ENCODE measurements at regions not wholly inside any gene's neighbourhood (a gene's known extent, or its start where the extent isn't known, plus 50 kb on each side); places are given as distances from the start of the nearest gene placed in this dataset.

GRCh38 chr3:70543493-70543892, 231.1 kb upstream of the MDFIC2 start:
- no peak for TF ChIP-seq CTCF (IDR thresholded peaks at IDR 0.05; ENCODE audit: unreplicated experiment)
- Mint-ChIP-seq H3K9me3 (ENCODE audit: low read depth) (peaks cover 4% of the 10 kb centered on the region), H3K27me3 (no peaks in the 10 kb centered on the region), H3K36me3 (ENCODE audit: insufficient read depth) (no peaks in the 10 kb centered on the region), H3K4me1 (ENCODE audit: low read depth) (no peaks in the 10 kb centered on the region), H3K27ac (no peak overlapping the region), H3K4me3 (ENCODE audit: low read depth) (no peak overlapping the region)
- DNase-seq (ENCODE audit: low spot score, unreplicated experiment), result no peak

GRCh38 chr3:70539908-70540307, 227.5 kb upstream of the MDFIC2 start:
- H3K27ac Mint-ChIP-seq, result no peak overlapping the region
- TF ChIP-seq CTCF (IDR thresholded peaks at IDR 0.05; ENCODE audit: unreplicated experiment), result peak; percentile 19
- no peak for DNase-seq (ENCODE audit: low spot score, unreplicated experiment)
- no peaks in the 10 kb centered on the region for H3K36me3 Mint-ChIP-seq (ENCODE audit: insufficient read depth)
- peaks cover 5% of the 10 kb centered on the region for H3K27me3 Mint-ChIP-seq
- peaks cover 4% of the 10 kb centered on the region for H3K9me3 Mint-ChIP-seq (ENCODE audit: low read depth)
- H3K4me3 Mint-ChIP-seq (ENCODE audit: low read depth), result no peak overlapping the region
- H3K4me1 Mint-ChIP-seq (ENCODE audit: low read depth), result no peaks in the 10 kb centered on the region

- Mint-ChIP-seq H3K27me3 (peaks cover 5% of the 10 kb centered on the region), H3K4me3 (ENCODE audit: low read depth) (no peak overlapping the region), H3K4me1 (ENCODE audit: low read depth) (no peaks in the 10 kb centered on the region), H3K36me3 (ENCODE audit: insufficient read depth) (no peaks in the 10 kb centered on the region), H3K9me3 (ENCODE audit: low read depth) (no peaks in the 10 kb centered on the region), H3K27ac (no peak overlapping the region)
- no peak for DNase-seq (ENCODE audit: low spot score, unreplicated experiment)
- no peak for TF ChIP-seq CTCF (IDR thresholded peaks at IDR 0.05; ENCODE audit: unreplicated experiment)
Observed at GRCh38 chr3:70532806-70533205, 220.4 kb upstream of the MDFIC2 start.

- no peak for DNase-seq (ENCODE audit: low spot score, unreplicated experiment)
- Mint-ChIP-seq H3K4me3 (ENCODE audit: low read depth) (no peak overlapping the region), H3K27ac (no peak overlapping the region), H3K9me3 (ENCODE audit: low read depth) (no peaks in the 10 kb centered on the region), H3K4me1 (ENCODE audit: low read depth) (no peaks in the 10 kb centered on the region), H3K27me3 (peaks cover 2% of the 10 kb centered on the region), H3K36me3 (ENCODE audit: insufficient read depth) (no peaks in the 10 kb centered on the region)
- no peak for TF ChIP-seq CTCF (IDR thresholded peaks at IDR 0.05; ENCODE audit: unreplicated experiment)
Observed at GRCh38 chr3:70531838-70532489, 219.5 kb upstream of the MDFIC2 start.

GRCh38 chr3:70531063-70531657, 218.7 kb upstream of the MDFIC2 start:
- Mint-ChIP-seq H3K27me3 (peaks cover 2% of the 10 kb centered on the region), H3K4me3 (ENCODE audit: low read depth) (no peak overlapping the region), H3K27ac (no peak overlapping the region), H3K36me3 (ENCODE audit: insufficient read depth) (no peaks in the 10 kb centered on the region), H3K9me3 (ENCODE audit: low read depth) (no peaks in the 10 kb centered on the region), H3K4me1 (ENCODE audit: low read depth) (no peaks in the 10 kb centered on the region)
- peak; percentile 70 for TF ChIP-seq CTCF (IDR thresholded peaks at IDR 0.05; ENCODE audit: unreplicated experiment)
- DNase-seq (ENCODE audit: low spot score, unreplicated experiment), result no peak
